Thoracic aorta (tissue), 2 donors: ENCODE measurements at regions not wholly inside any gene's neighbourhood (a gene's known extent, or its start where the extent isn't known, plus 50 kb on each side); places are given as distances from the start of the nearest gene placed in this dataset.

Experiments used
- ATAC-seq: fragments of 150-250 bp; one replicate; pipeline ENCODE4 v1.8.0; 2017; ENCODE audit warnings: low read depth; ENCODE audit not compliant: insufficient number of reproducible peaks, low FRiP score
- DNase-seq: peaks from one replicate; pipeline ENCODE4 v3.0.0-alpha.2; 2020; ENCODE audit warnings: low spot score
- H3K27ac ChIP-seq, 2 donors: fragments of 200-600 bp; sonication (generic); 1 replicate in 1 of 2; 2 replicates in 1 of 2; pipeline ENCODE4 v1.5.1; 2016; ENCODE audit warnings: mild to moderate bottlenecking in 2 of 2, moderate library complexity in 2 of 2
- H3K27me3 ChIP-seq: fragments of 200-600 bp; sonication (generic); replicated peaks from 2 replicates; pipeline ENCODE4 v1.6.0; 2016; ENCODE audit warnings: mild to moderate bottlenecking; ENCODE audit not compliant: insufficient read depth
- H3K36me3 ChIP-seq: fragments of 200-600 bp; sonication (generic); one replicate; pipeline ENCODE4 v1.5.1; 2016
- H3K4me1 ChIP-seq, 2 donors: fragments of 200-600 bp; sonication (generic); 1 replicate in 1 of 2; 2 replicates in 1 of 2; pipeline versions ENCODE4 v1.5.1 to v1.6.0; 2016; ENCODE audit warnings: low read depth in 2 of 2, mild to moderate bottlenecking in 1 of 2; ENCODE audit not compliant: control insufficient read depth in 1 of 2
- H3K4me3 ChIP-seq: fragments of 200-600 bp; sonication (generic); 2 replicates; pipeline ENCODE4 v1.5.1; 2016; ENCODE audit warnings: mild to moderate bottlenecking
- H3K9me3 ChIP-seq: fragments of 200-600 bp; sonication (generic); 2 replicates; pipeline ENCODE4 v1.5.1; 2016
- CTCF ChIP-seq: fragments of 200-600 bp; sonication (generic); IDR thresholded peaks from one replicate; pipeline ENCODE4 v1.5.1; 2019; ENCODE audit warnings: antibody characterized with exemption

- no peak for TF ChIP-seq CTCF
- no peak for ATAC-seq
- no peak overlapping the region for H3K27ac ChIP-seq
These were observed 59.2 kb upstream of the PIM1 start for GRCh38 chr6:37110500-37111461.

GRCh38 chr6:37113976-37114375 lies 56.0 kb upstream of the PIM1 start:
- Histone ChIP-seq H3K4me3 (no peak overlapping the region), H3K4me1 (no peaks in the 10 kb centered on the region), H3K9me3 (no peaks in the 10 kb centered on the region), H3K27me3 (no peaks in the 10 kb centered on the region), H3K36me3 (no peaks in the 10 kb centered on the region), H3K27ac (no peak overlapping the region)
- no peak for TF ChIP-seq CTCF
- DNase-seq = no peak
- ATAC-seq = no peak

More at GRCh38 chr6:37110500-37111461, 59.2 kb upstream of the PIM1 start:
- Histone ChIP-seq H3K4me1 (no peaks in the 10 kb centered on the region), H3K9me3 (no peaks in the 10 kb centered on the region), H3K4me3 (no peak overlapping the region), H3K36me3 (no peaks in the 10 kb centered on the region), H3K27me3 (no peaks in the 10 kb centered on the region)
- DNase-seq = no peak

GRCh38 chr6:37114612-37115011 lies 55.3 kb upstream of the PIM1 start:
- no peak for DNase-seq
- Histone ChIP-seq H3K27me3 (no peaks in the 10 kb centered on the region), H3K9me3 (no peaks in the 10 kb centered on the region), H3K36me3 (no peaks in the 10 kb centered on the region), H3K4me1 (no peaks in the 10 kb centered on the region), H3K27ac (no peak overlapping the region), H3K4me3 (no peak overlapping the region)
- no peak for ATAC-seq
- no peak for TF ChIP-seq CTCF

- TF ChIP-seq CTCF = no peak
- Histone ChIP-seq H3K4me3 (no peak overlapping the region), H3K27me3 (no peaks in the 10 kb centered on the region), H3K9me3 (no peaks in the 10 kb centered on the region), H3K4me1 (no peaks in the 10 kb centered on the region), H3K36me3 (no peaks in the 10 kb centered on the region), H3K27ac (no peak overlapping the region)
- ATAC-seq = no peak
- no peak for DNase-seq
These were observed 54.6 kb upstream of the PIM1 start for GRCh38 chr6:37115236-37115895.

- H3K4me3 ChIP-seq = no peak overlapping the region
- TF ChIP-seq CTCF = no peak
- ATAC-seq (no peak), DNase-seq (no peak)
- no peaks in the 10 kb centered on the region for H3K4me1 ChIP-seq
- no peaks in the 10 kb centered on the region for H3K36me3 ChIP-seq
- H3K27me3 ChIP-seq = no peaks in the 10 kb centered on the region
- H3K9me3 ChIP-seq = no peaks in the 10 kb centered on the region
- H3K27ac ChIP-seq = no peak overlapping the region
These were observed 53.6 kb upstream of the PIM1 start for GRCh38 chr6:37116326-37116725.
